GM23338 (cell line): ENCODE measurements at regions not wholly inside any gene's neighbourhood (a gene's known extent, or its start where the extent isn't known, plus 50 kb on each side); places are given as distances from the start of the nearest gene placed in this dataset.

ENCODE experiments used
- ATAC-seq: fragments of 200-7000 bp; cut with Tn5 transposase; 3 replicates; pipeline ENCODE4 v1.9.1; 2020
- DNase-seq: peaks from one replicate; pipeline ENCODE4 v3.0.0-alpha.2; 2015; ENCODE audit warnings: low spot score
- H2AFZ ChIP-seq: fragments of 200-600 bp; sonication (generic); 2 replicates; pipeline ENCODE4 v1.8.0; 2016; ENCODE audit warnings: antibody characterized with exemption, mild to moderate bottlenecking, moderate library complexity
- H3F3A ChIP-seq: fragments of 200-600 bp; sonication (generic); replicated peaks from 2 replicates; pipeline ENCODE4 v1.8.0; 2017; ENCODE audit warnings: antibody characterized with exemption, mixed run types, low read depth
- H3K27ac ChIP-seq: fragments of 200-600 bp; sonication (generic); 2 replicates; pipeline ENCODE4 v1.6.1; 2016; ENCODE audit warnings: low read depth
- H3K27me3 ChIP-seq: fragments of 200-600 bp; sonication (generic); 2 replicates; pipeline ENCODE4 v1.8.0; 2016; ENCODE audit warnings: mild to moderate bottlenecking, mixed run types, moderate library complexity; ENCODE audit not compliant: insufficient read depth
- H3K36me3 ChIP-seq: fragments of 200-600 bp; sonication (generic); 2 replicates; pipeline ENCODE4 v1.8.0; 2016; ENCODE audit warnings: mild to moderate bottlenecking; ENCODE audit not compliant: insufficient read depth
- H3K4me1 ChIP-seq: fragments of 200-600 bp; sonication (generic); 2 replicates; pipeline ENCODE4 v1.8.0; 2016; ENCODE audit warnings: mild to moderate bottlenecking, moderate library complexity; ENCODE audit not compliant: insufficient read depth
- H3K4me2 ChIP-seq: fragments of 200-600 bp; sonication (generic); 2 replicates; pipeline ENCODE4 v1.7.1; 2017; ENCODE audit warnings: mixed run types
- H3K4me3 ChIP-seq: fragments of 200-600 bp; sonication (generic); 2 replicates; pipeline ENCODE4 v1.6.1; 2016; ENCODE audit warnings: mixed run types
- H3K79me2 ChIP-seq: fragments of 200-600 bp; sonication (generic); replicated peaks from 2 replicates; pipeline ENCODE4 v1.8.0; 2017; ENCODE audit warnings: mild to moderate bottlenecking; ENCODE audit not compliant: insufficient read depth
- H3K9me2 ChIP-seq: fragments of 200-600 bp; sonication (generic); 2 replicates; pipeline ENCODE4 v1.8.0; 2017; ENCODE audit not compliant: insufficient read depth
- H4K20me1 ChIP-seq: fragments of 200-600 bp; sonication (generic); replicated peaks from 2 replicates; pipeline ENCODE4 v1.8.0; 2017; ENCODE audit warnings: mild to moderate bottlenecking; ENCODE audit not compliant: insufficient read depth
- H3K27ac Mint-ChIP-seq: 2 replicates; pipeline ENCODE4 v1.8.0; 2020; ENCODE audit warnings: inconsistent platforms, mild to moderate bottlenecking, moderate library complexity, mixed read lengths
- H3K27me3 Mint-ChIP-seq: 3 replicates; pipeline ENCODE4 v1.8.0; 2022; ENCODE audit warnings: low read depth, mild to moderate bottlenecking, moderate library complexity, mixed read lengths, inconsistent platforms; ENCODE audit not compliant: insufficient read depth, poor library complexity
- H3K36me3 Mint-ChIP-seq: 3 replicates; pipeline ENCODE4 v1.8.0; 2021; ENCODE audit warnings: low read depth, mild to moderate bottlenecking, inconsistent platforms, moderate library complexity, mixed read lengths
- H3K4me1 Mint-ChIP-seq: 3 replicates; pipeline ENCODE4 v1.8.0; 2020; ENCODE audit warnings: mild to moderate bottlenecking, inconsistent platforms, mixed read lengths
- H3K4me3 Mint-ChIP-seq: 3 replicates; pipeline ENCODE4 v1.8.0; 2021; ENCODE audit warnings: moderate library complexity, mild to moderate bottlenecking, inconsistent platforms, mixed read lengths
- H3K9me3 Mint-ChIP-seq: 3 replicates; pipeline ENCODE4 v1.8.0; 2020; ENCODE audit warnings: moderate library complexity, mild to moderate bottlenecking, inconsistent platforms, mixed read lengths
- CREB1 ChIP-seq: fragments of 250-450 bp; sonication (Bioruptor Pico); IDR thresholded peaks from 2 replicates; pipeline ENCODE4 v1.5.0; 2020; ENCODE audit warnings: low read depth, mild to moderate bottlenecking, moderate library complexity
- EZH2 ChIP-seq: fragments of 200-600 bp; sonication (generic); IDR thresholded peaks from one replicate; pipeline ENCODE4 v1.8.0; 2017; ENCODE audit warnings: antibody characterized with exemption, mild to moderate bottlenecking, low read depth; ENCODE audit not compliant: unreplicated experiment
- EZH2phosphoT487 ChIP-seq: fragments of 200-600 bp; sonication (generic); IDR thresholded peaks from one replicate; pipeline ENCODE4 v1.8.1; 2018; ENCODE audit warnings: antibody characterized with exemption; ENCODE audit not compliant: unreplicated experiment
- JUNB ChIP-seq: IDR thresholded peaks from one replicate; pipeline ENCODE4 v1.6.1; 2016; ENCODE audit warnings: antibody characterized with exemption; ENCODE audit not compliant: unreplicated experiment
- NANOG ChIP-seq: IDR thresholded peaks from 2 replicates; pipeline ENCODE4 v1.6.1; 2016; ENCODE audit warnings: antibody characterized with exemption, borderline replicate concordance
- POLR2AphosphoS5 ChIP-seq: IDR thresholded peaks from 2 replicates; pipeline ENCODE4 v1.6.1; 2016; ENCODE audit warnings: antibody characterized with exemption, low read depth
- STAT1 ChIP-seq: IDR thresholded peaks from one replicate; pipeline ENCODE4 v1.6.1; 2016; ENCODE audit warnings: antibody characterized with exemption; ENCODE audit not compliant: unreplicated experiment
- ZNF114 ChIP-seq: fragments of 250-450 bp; sonication (Bioruptor Pico); IDR thresholded peaks from 2 replicates; pipeline ENCODE4 v1.5.0; 2020; ENCODE audit warnings: mild to moderate bottlenecking, moderate library complexity
- TF ChIP-seq, protein P1 (sequence below): fragments of 250-450 bp; sonication (Bioruptor Pico); IDR thresholded peaks from 2 replicates; pipeline ENCODE4 v1.5.0; 2020; ENCODE audit warnings: mild to moderate bottlenecking, moderate library complexity
- TF ChIP-seq, protein P2 (sequence below), 2 experiments: fragments of 200-600 bp in 1 of 2; sonication (generic) in 1 of 2; conservative IDR thresholded peaks; 2 replicates each; pipeline versions ENCODE4 v1.5.1 to v1.6.1; 2016 to 2017; ENCODE audit warnings: antibody characterized with exemption in 2 of 2, low read depth in 2 of 2, mild to moderate bottlenecking in 2 of 2, moderate library complexity in 1 of 2
- TF ChIP-seq, protein P3 (sequence below): IDR thresholded peaks from one replicate; pipeline ENCODE4 v1.6.1; 2018; ENCODE audit warnings: antibody characterized with exemption; ENCODE audit not compliant: unreplicated experiment

DNA sequence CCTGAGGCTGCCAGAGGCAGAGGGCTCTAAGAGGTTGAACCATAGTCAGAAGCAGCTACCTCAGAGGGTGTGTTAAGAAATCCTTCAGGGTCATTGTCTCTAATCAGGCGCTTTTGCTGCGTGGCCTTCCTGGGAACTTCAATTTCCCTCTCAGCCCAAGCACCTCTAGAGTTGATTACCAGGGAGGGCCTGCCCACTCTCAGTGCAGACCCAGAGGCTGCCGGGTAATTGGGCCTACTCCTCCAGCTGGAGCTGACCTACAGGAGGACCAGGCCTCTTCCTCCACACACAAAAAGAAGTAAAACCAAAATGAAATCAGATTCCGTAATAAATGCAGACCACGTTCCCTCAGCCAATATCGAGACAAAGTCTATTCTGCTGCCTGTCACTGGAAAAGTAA lies 305.0 kb upstream of the CCL2 start:
- no peak for TF ChIP-seq JUNB
- no peak for TF ChIP-seq NANOG
- no peak for TF ChIP-seq CREB1 (CRISPR knock-in tag)
- TF ChIP-seq, protein P1, sequence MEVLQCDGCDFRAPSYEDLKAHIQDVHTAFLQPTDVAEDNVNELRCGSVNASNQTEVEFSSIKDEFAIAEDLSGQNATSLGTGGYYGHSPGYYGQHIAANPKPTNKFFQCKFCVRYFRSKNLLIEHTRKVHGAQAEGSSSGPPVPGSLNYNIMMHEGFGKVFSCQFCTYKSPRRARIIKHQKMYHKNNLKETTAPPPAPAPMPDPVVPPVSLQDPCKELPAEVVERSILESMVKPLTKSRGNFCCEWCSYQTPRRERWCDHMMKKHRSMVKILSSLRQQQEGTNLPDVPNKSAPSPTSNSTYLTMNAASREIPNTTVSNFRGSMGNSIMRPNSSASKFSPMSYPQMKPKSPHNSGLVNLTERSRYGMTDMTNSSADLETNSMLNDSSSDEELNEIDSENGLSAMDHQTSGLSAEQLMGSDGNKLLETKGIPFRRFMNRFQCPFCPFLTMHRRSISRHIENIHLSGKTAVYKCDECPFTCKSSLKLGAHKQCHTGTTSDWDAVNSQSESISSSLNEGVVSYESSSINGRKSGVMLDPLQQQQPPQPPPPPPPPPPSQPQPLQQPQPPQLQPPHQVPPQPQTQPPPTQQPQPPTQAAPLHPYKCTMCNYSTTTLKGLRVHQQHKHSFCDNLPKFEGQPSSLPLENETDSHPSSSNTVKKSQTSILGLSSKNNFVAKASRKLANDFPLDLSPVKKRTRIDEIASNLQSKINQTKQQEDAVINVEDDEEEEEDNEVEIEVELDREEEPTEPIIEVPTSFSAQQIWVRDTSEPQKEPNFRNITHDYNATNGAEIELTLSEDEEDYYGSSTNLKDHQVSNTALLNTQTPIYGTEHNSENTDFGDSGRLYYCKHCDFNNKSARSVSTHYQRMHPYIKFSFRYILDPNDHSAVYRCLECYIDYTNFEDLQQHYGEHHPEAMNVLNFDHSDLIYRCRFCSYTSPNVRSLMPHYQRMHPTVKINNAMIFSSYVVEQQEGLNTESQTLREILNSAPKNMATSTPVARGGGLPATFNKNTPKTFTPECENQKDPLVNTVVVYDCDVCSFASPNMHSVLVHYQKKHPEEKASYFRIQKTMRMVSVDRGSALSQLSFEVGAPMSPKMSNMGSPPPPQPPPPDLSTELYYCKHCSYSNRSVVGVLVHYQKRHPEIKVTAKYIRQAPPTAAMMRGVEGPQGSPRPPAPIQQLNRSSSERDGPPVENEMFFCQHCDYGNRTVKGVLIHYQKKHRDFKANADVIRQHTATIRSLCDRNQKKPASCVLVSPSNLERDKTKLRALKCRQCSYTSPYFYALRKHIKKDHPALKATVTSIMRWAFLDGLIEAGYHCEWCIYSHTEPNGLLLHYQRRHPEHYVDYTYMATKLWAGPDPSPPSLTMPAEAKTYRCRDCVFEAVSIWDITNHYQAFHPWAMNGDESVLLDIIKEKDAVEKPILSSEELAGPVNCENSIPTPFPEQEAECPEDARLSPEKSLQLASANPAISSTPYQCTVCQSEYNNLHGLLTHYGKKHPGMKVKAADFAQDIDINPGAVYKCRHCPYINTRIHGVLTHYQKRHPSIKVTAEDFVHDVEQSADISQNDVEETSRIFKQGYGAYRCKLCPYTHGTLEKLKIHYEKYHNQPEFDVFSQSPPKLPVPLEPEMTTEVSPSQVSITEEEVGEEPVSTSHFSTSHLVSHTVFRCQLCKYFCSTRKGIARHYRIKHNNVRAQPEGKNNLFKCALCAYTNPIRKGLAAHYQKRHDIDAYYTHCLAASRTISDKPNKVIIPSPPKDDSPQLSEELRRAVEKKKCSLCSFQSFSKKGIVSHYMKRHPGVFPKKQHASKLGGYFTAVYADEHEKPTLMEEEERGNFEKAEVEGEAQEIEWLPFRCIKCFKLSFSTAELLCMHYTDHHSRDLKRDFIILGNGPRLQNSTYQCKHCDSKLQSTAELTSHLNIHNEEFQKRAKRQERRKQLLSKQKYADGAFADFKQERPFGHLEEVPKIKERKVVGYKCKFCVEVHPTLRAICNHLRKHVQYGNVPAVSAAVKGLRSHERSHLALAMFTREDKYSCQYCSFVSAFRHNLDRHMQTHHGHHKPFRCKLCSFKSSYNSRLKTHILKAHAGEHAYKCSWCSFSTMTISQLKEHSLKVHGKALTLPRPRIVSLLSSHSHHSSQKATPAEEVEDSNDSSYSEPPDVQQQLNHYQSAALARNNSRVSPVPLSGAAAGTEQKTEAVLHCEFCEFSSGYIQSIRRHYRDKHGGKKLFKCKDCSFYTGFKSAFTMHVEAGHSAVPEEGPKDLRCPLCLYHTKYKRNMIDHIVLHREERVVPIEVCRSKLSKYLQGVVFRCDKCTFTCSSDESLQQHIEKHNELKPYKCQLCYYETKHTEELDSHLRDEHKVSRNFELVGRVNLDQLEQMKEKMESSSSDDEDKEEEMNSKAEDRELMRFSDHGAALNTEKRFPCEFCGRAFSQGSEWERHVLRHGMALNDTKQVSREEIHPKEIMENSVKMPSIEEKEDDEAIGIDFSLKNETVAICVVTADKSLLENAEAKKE (CRISPR knock-in tag) = no peak
- TF ChIP-seq STAT1 = no peak
- no peak for TF ChIP-seq EZH2
- no peak for TF ChIP-seq POLR2AphosphoS5
- no peak for TF ChIP-seq ZNF114
- TF ChIP-seq, protein P2, sequence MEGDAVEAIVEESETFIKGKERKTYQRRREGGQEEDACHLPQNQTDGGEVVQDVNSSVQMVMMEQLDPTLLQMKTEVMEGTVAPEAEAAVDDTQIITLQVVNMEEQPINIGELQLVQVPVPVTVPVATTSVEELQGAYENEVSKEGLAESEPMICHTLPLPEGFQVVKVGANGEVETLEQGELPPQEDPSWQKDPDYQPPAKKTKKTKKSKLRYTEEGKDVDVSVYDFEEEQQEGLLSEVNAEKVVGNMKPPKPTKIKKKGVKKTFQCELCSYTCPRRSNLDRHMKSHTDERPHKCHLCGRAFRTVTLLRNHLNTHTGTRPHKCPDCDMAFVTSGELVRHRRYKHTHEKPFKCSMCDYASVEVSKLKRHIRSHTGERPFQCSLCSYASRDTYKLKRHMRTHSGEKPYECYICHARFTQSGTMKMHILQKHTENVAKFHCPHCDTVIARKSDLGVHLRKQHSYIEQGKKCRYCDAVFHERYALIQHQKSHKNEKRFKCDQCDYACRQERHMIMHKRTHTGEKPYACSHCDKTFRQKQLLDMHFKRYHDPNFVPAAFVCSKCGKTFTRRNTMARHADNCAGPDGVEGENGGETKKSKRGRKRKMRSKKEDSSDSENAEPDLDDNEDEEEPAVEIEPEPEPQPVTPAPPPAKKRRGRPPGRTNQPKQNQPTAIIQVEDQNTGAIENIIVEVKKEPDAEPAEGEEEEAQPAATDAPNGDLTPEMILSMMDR (conservative IDR thresholded peaks at IDR 0.05; ENCODE audit: low read depth in 2 of 2) = no peak
- TF ChIP-seq EZH2phosphoT487 = no peak
- TF ChIP-seq, protein P3, sequence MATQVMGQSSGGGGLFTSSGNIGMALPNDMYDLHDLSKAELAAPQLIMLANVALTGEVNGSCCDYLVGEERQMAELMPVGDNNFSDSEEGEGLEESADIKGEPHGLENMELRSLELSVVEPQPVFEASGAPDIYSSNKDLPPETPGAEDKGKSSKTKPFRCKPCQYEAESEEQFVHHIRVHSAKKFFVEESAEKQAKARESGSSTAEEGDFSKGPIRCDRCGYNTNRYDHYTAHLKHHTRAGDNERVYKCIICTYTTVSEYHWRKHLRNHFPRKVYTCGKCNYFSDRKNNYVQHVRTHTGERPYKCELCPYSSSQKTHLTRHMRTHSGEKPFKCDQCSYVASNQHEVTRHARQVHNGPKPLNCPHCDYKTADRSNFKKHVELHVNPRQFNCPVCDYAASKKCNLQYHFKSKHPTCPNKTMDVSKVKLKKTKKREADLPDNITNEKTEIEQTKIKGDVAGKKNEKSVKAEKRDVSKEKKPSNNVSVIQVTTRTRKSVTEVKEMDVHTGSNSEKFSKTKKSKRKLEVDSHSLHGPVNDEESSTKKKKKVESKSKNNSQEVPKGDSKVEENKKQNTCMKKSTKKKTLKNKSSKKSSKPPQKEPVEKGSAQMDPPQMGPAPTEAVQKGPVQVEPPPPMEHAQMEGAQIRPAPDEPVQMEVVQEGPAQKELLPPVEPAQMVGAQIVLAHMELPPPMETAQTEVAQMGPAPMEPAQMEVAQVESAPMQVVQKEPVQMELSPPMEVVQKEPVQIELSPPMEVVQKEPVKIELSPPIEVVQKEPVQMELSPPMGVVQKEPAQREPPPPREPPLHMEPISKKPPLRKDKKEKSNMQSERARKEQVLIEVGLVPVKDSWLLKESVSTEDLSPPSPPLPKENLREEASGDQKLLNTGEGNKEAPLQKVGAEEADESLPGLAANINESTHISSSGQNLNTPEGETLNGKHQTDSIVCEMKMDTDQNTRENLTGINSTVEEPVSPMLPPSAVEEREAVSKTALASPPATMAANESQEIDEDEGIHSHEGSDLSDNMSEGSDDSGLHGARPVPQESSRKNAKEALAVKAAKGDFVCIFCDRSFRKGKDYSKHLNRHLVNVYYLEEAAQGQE = no peak
- DNase-seq (no peak), ATAC-seq (no peak)
- Mint-ChIP-seq H3K27me3 (peaks cover 4% of the 10 kb centered on the region), H3K36me3 (no peaks in the 10 kb centered on the region), H3K9me3 (no peaks in the 10 kb centered on the region), H3K27ac (no peak overlapping the region), H3K4me1 (no peaks in the 10 kb centered on the region), H3K4me3 (no peak overlapping the region)
- H3K4me1 ChIP-seq = no peaks in the 10 kb centered on the region
- no peaks in the 10 kb centered on the region for H3K79me2 ChIP-seq
- H4K20me1 ChIP-seq = no peaks in the 10 kb centered on the region
- H3K36me3 ChIP-seq = no peaks in the 10 kb centered on the region
- H3K9me2 ChIP-seq = 0 out of 2 replicates have a peak, but pooled peaks cover 3% of the 10 kb centered on the region
- H3K4me3 ChIP-seq = no peak overlapping the region
- no peaks in the 10 kb centered on the region for H3F3A ChIP-seq
- no peak overlapping the region for H3K27ac ChIP-seq
- H2AFZ ChIP-seq = no peak overlapping the region
- no peak overlapping the region for H3K4me2 ChIP-seq
- no peaks in the 10 kb centered on the region for H3K27me3 ChIP-seq
